ENCODE measurements at regions not wholly inside any gene's neighbourhood (a gene's known extent, or its start where the extent isn't known, plus 50 kb on each side); places are given as distances from the start of the nearest gene placed in this dataset.
"Not testable (repeated sequence)": the region's sequence is repeated elsewhere in the genome, so short reads cannot be mapped to it uniquely, and the experiment has no call there.

GRCh38 chr21:18524097-18524880 is 120.7 kb upstream of the TMPRSS15 start:
- DNase-seq, result no peak
- TF ChIP-seq POLR2A (IDR thresholded peaks at IDR 0.05; ENCODE audit: low read length), result no peak
- no peak for TF ChIP-seq GATA1 (IDR thresholded peaks at IDR 0.05; ENCODE audit: low read depth, low read length)

DNA sequence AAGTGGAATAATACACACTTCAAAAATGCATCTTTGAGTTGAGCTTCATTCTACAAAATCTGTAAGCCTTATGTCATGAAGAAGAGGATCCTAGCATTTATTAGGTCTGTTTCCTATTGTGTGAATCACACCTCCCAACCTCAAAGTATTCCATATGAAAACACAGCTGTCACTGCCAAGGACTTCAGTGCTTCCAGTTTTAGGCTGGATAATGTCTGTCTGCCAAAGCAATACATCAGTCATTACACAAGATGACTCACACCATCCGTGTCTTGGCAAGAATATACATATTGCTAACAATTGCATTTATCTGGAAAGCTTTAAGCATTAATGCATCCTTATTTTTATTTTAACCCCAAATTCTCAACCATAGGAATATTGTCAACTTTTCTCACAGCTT is 125.7 kb upstream of the TMPRSS15 start:
- no peak for DNase-seq
- TF ChIP-seq GATA1 (IDR thresholded peaks at IDR 0.05; ENCODE audit: low read depth, low read length) (no peak), POLR2A (IDR thresholded peaks at IDR 0.05; ENCODE audit: low read length) (no peak)

DNA sequence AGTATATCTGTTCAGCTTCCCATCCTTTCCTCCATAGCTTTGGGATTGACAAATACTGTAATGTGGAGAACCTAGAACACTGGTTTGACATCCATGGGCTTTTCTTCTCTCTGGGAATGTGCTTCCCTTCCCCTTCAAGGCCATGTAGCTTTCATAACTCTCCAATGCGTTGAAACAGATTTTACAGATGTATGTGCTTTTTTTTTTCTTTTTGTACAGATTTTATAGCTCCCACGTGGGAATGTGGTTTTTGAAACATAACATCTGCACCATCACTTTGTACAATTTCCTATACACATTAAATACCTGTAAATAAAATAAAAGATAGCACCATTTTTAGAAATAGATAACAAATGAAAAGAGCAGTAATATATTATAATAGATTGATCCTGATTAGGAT is 138.5 kb upstream of the TMPRSS15 start:
- no peak for DNase-seq
- no peak for TF ChIP-seq GATA1 (IDR thresholded peaks at IDR 0.05; ENCODE audit: low read depth, low read length)
- no peak for TF ChIP-seq POLR2A (IDR thresholded peaks at IDR 0.05; ENCODE audit: low read length)

GRCh38 chr21:18545908-18546307 is 142.3 kb upstream of the TMPRSS15 start:
- no peak for DNase-seq
- TF ChIP-seq GATA1 (IDR thresholded peaks at IDR 0.05; ENCODE audit: low read depth, low read length) (no peak), POLR2A (IDR thresholded peaks at IDR 0.05; ENCODE audit: low read length) (no peak)

DNA sequence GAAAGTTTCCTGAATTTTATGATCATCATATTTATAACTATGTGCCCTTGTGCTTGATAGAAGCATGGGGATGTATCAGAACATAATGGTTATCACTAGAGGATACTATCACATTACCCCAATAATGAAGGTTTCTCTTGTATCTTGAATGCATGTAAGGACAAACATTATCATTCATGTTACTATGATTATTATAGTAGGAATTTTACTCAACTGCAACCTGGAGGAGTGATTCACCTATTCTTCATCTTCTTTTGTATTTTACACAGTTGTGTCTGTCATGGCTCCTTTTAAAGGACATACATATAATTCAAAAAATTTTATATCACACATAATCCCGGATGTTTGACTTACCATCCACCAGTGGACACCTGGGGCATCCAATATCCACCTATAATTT is 143.8 kb upstream of the TMPRSS15 start:
- TF ChIP-seq POLR2A (IDR thresholded peaks at IDR 0.05; ENCODE audit: low read length) (no peak), GATA1 (IDR thresholded peaks at IDR 0.05; ENCODE audit: low read depth, low read length) (no peak)
- no peak for DNase-seq

DNA sequence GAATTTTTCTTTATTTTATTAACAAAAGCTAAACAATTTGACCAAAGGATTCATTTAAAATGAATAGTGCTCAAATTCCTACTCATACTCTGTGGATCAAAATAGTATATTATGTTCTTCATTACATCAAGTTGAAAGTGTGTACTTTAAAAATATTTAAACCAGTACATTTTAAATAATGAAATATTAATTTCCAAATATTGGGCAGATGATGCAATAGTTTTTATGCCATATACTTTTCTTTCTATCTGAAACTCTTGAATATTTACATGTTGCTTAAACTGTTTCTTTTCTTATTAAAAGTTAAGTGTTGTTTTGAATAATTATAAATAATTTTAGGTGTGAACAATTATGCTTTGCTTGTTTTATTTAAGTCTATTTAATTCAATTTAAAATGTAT is 144.7 kb upstream of the TMPRSS15 start:
- TF ChIP-seq POLR2A (IDR thresholded peaks at IDR 0.05; ENCODE audit: low read length), result no peak
- TF ChIP-seq GATA1 (IDR thresholded peaks at IDR 0.05; ENCODE audit: low read depth, low read length), result no peak
- DNase-seq, result no peak

DNA sequence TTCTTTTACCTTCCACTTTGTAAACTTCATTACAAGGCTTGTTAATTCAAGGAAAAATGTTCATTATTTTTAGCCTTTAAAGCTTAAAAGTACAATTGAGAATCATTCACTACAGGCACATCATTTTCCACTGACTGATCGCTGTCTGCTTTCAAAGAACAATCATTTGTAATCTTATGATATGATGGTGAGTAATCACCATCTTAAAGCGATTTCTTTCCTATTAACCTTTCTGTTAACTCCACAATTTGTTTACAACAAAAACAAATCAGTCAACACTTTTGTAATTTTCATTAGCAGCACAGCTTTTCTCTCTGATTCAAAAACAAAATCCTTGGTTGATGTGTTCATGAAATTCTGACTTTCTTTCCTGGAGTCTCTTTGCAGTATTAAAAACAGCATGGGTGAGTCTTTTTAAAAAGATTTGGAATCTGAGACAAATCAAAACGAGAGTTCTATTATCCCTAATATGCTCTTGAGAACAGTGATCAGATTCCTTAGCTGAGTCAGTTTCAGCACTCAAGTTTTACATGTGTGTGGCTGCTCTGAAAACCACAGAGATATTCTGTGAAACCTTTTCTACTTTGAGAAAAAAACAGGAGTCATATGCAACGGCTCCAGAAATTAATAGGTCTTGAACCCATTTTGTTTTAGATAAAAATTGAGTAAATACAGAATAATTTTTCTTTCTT is 145.8 kb upstream of the TMPRSS15 start:
- DNase-seq, result no peak
- TF ChIP-seq POLR2A (IDR thresholded peaks at IDR 0.05; ENCODE audit: low read length) (no peak), GATA1 (IDR thresholded peaks at IDR 0.05; ENCODE audit: low read depth, low read length) (no peak)

DNA sequence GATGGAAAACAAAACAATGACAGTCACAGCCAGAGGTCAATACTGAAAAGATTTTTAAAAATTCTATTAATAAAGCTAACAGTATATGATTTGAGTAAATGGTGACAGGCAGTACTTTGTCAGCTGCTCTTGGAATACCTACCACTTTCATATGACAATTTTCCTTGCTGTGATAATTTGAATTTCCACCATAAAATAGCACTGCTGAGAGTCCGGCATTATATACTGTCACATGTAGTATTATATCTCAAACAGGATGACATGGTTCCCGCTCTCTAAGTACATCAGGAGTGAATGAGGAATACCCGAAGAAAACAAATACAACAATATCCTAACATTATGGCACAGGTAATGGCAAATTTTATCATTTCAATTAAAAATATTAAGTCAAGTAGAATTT is 146.8 kb upstream of the TMPRSS15 start:
- no peak for DNase-seq
- TF ChIP-seq POLR2A (IDR thresholded peaks at IDR 0.05; ENCODE audit: low read length) (no peak), GATA1 (IDR thresholded peaks at IDR 0.05; ENCODE audit: low read depth, low read length) (no peak)

DNA sequence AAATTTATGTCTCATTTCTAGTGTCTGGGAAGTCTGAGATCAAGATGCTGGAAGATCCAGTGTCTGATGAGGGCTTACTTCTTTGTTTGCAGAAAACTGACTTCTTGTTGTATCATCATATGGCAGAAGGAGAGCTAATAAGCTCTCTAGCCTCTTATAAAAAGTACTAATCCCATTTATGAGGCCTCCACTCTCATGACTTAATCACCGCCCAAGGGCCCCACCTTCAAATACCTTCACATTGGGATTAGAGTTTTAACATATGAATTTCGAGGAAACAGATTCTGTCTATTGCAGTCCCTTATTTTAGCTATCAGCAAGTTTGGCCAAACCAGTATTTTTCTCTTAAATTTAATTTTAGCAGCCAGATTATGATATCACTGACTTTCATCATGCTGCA is 150.2 kb upstream of the TMPRSS15 start:
- DNase-seq, result no peak
- TF ChIP-seq POLR2A (IDR thresholded peaks at IDR 0.05; ENCODE audit: low read length) (no peak), GATA1 (IDR thresholded peaks at IDR 0.05; ENCODE audit: low read depth, low read length) (no peak)

- DNase-seq, result not testable (repeated sequence)
Observed at GRCh38 chr21:18567770-18568169, 164.2 kb upstream of the TMPRSS15 start.

GRCh38 chr21:18588001-18588662 is 184.5 kb upstream of the TMPRSS15 start:
- DNase-seq, result no peak
- no peak for TF ChIP-seq GATA1 (IDR thresholded peaks at IDR 0.05; ENCODE audit: low read depth, low read length)
- TF ChIP-seq POLR2A (IDR thresholded peaks at IDR 0.05; ENCODE audit: low read length), result no peak

DNA sequence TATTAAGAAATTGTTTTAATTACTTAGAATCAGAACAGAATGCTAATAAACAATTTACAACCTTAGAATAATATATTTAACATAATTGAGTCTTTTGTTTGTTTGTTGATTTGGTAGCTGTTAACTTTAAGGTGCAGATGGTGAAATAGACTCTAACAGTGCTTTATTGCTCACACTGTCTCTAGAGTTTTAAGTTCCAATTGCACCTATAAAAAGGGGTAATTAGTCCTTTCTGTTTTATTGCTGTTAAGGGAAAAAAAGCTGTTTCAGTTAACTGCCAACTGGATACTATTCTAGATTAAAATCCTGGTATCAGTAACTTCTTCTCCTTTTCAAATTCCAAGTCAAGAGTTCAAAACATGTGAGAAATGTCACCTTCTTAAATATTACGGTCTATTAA is 197.6 kb upstream of the TMPRSS15 start:
- DNase-seq, result no peak
- TF ChIP-seq GATA1 (IDR thresholded peaks at IDR 0.05; ENCODE audit: low read depth, low read length) (no peak), POLR2A (IDR thresholded peaks at IDR 0.05; ENCODE audit: low read length) (no peak)

GRCh38 chr21:18602711-18603110 is 199.1 kb upstream of the TMPRSS15 start:
- no peak for TF ChIP-seq GATA1 (IDR thresholded peaks at IDR 0.05; ENCODE audit: low read depth, low read length)
- no peak for TF ChIP-seq POLR2A (IDR thresholded peaks at IDR 0.05; ENCODE audit: low read length)

DNA sequence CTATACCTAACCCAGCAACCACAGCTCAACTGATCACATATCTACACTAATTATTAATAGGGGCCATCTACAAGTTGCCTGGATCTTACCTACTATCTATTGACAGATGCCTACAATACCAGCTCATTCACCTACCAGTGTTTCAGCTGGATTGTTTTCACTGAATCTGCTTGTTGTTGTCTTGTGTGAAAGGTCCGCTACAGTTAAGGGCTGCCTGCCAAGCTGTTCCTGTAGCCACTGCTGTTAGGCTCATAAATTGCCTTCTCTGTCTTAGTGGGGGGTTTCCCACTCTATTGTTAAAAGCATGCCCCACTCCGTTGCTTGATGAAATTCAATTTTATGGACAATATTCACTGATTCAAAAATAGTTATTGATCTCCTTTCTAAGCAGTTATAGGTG is 199.7 kb upstream of the TMPRSS15 start:
- TF ChIP-seq GATA1 (IDR thresholded peaks at IDR 0.05; ENCODE audit: low read depth, low read length) (no peak), POLR2A (IDR thresholded peaks at IDR 0.05; ENCODE audit: low read length) (no peak)
- no peak for DNase-seq

More at GRCh38 chr21:18602711-18603110, 199.1 kb upstream of the TMPRSS15 start:
- no peak for DNase-seq
